GM18861 (cell line): ENCODE measurements at regions not wholly inside any gene's neighbourhood (a gene's known extent, or its start where the extent isn't known, plus 50 kb on each side); places are given as distances from the start of the nearest gene placed in this dataset.

Experiments
- ATAC-seq: cut with Tn5 transposase; IDR thresholded peaks from one replicate; pipeline ENCODE4 v1.9.1; 2021; ENCODE audit not compliant: unreplicated experiment

GRCh38 chr10:44245601-44245938 lies 139.3 kb downstream of the CXCL12 start:
- ATAC-seq, result no peak

DNA sequence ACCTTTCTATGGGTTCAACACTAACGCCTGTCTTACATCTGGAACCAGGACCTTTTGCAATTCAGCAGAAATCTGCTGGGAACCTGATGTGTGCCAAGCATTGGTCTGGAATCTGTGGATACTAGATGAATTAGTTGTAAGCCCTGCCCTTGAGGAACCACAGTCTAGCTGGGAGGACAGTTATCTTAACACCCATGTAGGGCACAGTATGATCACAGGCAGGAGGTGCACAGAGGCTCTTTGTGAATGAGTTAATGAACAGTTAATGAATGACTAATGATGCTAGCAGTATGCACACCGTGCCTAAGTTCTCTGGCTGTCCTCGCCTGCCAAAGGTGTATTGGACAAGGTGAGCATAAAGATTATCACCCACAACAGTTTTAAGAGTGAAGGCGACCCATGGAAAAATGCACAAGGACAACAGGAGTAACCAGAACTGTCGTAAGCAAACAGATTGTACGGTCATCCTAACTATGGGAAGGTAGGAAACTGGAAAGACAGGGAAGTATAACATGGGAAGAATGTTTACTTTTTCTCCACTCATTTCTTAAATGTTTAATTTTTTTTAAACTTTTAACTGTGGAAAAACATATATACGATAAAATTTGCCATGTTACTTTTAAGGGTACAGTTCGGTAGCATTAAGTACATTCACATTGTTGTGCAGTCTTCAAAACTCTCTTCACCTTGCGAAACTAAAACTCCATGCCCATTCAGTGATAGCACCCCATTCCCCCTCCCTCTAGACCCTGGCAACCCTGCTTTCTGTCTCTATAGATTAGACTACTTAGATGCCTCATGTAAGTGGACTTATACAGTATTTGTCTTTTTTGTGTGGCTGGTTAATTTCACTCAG lies 139.9 kb downstream of the CXCL12 start:
- ATAC-seq, result no peak

- no peak for ATAC-seq
Observed at GRCh38 chr10:44243851-44244510, 140.9 kb downstream of the CXCL12 start.

- ATAC-seq, result no peak
Observed at GRCh38 chr10:44242826-44243225, 142.1 kb downstream of the CXCL12 start.

- no peak for ATAC-seq
Observed at GRCh38 chr10:44242091-44242490, 142.8 kb downstream of the CXCL12 start.

DNA sequence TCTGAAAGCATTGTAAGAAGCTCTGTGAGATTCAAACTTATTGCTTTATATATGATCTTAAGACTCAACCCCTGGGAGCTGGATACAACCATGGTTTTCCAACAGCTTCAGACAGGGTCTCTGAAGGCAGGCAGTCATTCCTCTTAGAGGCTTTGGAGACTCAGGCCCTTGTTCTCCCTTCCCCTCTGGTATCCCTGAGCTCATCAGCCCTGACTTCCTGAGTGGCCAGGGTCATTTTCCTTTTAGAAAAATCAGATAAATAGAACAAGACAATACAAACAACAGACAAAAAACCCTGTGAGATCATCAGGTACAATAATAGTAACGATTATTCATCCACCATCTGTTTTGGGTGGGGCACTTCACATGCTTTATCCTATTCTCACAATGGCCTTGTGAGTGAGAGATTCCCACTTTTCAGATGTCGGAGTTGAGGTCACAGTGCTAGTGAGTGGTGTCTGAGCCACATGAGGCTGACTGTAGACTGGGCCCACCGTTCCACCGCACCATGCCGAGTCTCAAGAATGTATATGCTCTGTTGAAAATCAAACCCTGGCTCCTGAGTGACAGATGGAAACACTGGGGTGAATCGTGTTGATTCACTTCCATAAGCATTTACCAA lies 144.2 kb downstream of the CXCL12 start:
- no peak for ATAC-seq

DNA sequence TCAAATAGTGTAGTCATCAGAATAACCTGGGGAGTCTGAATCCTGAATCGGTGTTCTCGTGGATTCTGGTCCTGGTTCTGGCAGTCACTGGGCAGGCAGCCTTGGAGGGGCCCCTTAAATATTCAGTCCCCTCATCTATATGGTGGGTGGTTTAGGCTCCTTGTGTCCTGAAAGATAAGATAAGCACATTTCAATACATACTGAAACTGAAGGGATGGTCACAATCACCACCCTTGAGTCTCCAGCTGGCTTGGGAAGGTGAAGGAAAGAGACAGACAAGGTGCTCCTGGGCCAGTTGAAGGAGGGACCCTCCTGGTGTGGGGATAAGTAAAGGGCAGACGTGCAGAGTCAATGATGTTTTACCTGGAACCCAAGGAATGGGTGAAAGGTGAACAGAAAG lies 146.7 kb downstream of the CXCL12 start:
- no peak for ATAC-seq

DNA sequence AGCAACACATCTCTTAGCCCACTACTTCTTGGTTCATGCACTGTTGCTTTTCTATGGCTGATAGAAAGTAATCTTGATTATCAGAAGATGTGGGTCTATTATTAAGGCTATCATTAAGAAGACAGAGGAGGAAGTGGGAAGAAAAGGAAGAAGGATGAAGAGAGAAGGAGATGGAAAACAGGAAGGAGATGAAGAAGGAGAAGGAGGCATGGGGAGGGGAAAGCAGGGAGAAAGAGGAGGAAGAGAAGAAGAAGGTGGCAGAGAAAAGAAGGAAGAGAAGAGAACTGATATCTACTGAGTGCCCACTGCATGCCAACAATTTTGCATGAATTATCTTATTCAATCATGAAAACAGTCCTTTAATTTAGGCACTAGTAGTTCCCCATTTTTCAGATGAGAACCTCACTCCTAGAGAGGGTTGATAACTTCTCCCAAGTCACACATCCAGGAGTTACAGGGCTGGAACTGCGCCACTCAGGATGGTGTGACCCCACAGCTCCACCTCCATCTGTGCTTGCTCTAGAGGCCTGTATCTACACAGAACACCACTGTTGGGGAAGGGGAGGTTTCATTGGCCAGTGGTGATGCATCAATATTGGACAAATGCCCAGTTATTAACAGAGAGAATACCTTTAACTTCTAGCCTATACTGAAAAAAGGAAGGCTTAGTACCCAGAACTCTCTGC lies 147.4 kb downstream of the CXCL12 start:
- no peak for ATAC-seq

- ATAC-seq, result no peak
Observed at GRCh38 chr10:44235363-44235762, 149.5 kb downstream of the CXCL12 start.

GRCh38 chr10:44234483-44234875 lies 150.4 kb downstream of the CXCL12 start:
- ATAC-seq, result no peak

- no peak for ATAC-seq
Observed at GRCh38 chr10:44233561-44234482, 151.1 kb downstream of the CXCL12 start.

GRCh38 chr10:44217274-44217820 lies 167.6 kb downstream of the CXCL12 start:
- no peak for ATAC-seq

DNA sequence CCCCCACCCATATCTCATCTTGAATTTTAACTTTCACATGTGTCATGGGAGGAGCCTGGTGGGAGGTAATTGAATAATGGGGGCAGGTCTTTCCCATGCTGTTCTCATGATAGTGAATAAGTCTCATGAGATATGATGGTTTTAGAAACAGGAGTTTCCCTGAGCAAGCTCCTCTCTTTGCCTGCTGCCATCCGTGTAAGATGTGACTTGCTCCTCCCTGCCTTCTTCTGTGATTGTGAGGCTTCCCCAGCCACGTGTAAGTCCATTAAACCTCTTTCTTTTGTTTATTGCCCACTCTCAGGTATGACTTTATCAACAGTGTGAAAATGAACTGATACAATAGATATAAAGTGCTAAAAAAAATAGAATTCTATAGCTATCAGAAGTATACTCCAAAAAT lies 168.8 kb downstream of the CXCL12 start:
- ATAC-seq, result no peak

DNA sequence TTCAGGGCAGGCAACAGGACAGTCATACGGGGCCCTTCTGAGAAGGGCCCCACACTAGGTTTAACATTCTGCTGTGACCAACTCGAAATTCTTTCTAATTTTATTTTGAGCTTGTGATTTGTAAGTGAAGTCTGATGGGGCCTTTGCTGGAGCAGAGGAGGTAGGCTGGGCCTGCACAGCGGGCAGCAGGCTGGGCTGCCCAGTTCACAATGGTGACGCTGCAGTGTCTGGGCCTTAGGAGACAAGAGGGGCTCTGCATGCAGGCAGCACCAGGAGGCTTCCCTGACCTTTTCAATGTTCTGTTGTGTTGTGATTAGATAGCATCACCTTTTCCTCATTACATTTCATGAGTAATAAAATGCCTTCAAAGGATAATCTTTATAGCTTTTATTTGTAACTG lies 175.1 kb downstream of the CXCL12 start:
- no peak for ATAC-seq

DNA sequence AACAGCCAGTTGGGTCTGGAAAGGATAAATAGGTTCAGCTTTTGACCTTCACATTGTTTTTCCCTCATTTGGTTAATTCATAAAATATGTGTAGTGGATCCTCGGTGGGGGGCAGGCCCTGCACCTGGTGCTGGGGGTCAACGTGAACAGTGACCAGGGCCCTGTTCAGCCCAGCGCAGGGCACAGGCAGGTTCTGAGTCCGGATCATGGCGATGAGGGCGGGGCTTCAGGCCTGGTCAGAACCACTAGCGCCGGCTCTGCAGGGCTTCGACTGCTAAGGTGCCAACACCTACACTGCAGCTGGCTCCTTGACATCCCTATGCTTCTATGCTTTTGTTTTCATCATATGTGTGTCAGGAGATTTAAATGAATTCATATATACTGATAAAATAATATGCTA lies 177.7 kb downstream of the CXCL12 start:
- no peak for ATAC-seq

- no peak for ATAC-seq
Observed at GRCh38 chr10:44206127-44206818, 178.6 kb downstream of the CXCL12 start.

DNA sequence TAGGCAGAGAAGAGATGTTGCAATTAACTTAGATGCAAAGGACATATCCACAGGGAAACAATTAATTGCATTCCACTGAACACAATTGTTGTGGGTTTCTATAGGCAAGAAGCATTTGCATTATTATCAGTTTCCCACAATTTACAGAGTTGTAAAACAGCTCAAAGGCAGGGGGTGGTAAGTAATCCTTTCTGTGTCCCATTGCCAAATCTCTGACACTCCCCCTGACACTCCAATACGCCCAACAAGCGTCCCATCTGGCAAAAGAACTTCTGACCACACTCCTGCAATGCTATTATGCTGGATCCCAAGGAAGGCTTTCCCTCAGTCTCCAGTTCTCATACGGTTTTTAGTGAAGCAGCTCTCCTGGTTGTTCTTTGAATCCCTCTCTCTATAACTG lies 179.8 kb downstream of the CXCL12 start:
- no peak for ATAC-seq

- ATAC-seq, result no peak
Observed at GRCh38 chr10:44203535-44203934, 181.4 kb downstream of the CXCL12 start.

- ATAC-seq, result no peak
Observed at GRCh38 chr10:44202952-44203351, 181.9 kb downstream of the CXCL12 start.

- ATAC-seq, result no peak
Observed at GRCh38 chr10:44201656-44202055, 183.2 kb downstream of the CXCL12 start.
